HPDE6-E6E7 (cell line): ENCODE measurements at regions not wholly inside any gene's neighbourhood (a gene's known extent, or its start where the extent isn't known, plus 50 kb on each side); places are given as distances from the start of the nearest gene placed in this dataset.

Experiments used
- DNase-seq: peaks from one replicate; pipeline ENCODE4 v3.0.0; 2011; ENCODE audit warnings: missing footprints; ENCODE audit errors: extremely low spot score

DNA sequence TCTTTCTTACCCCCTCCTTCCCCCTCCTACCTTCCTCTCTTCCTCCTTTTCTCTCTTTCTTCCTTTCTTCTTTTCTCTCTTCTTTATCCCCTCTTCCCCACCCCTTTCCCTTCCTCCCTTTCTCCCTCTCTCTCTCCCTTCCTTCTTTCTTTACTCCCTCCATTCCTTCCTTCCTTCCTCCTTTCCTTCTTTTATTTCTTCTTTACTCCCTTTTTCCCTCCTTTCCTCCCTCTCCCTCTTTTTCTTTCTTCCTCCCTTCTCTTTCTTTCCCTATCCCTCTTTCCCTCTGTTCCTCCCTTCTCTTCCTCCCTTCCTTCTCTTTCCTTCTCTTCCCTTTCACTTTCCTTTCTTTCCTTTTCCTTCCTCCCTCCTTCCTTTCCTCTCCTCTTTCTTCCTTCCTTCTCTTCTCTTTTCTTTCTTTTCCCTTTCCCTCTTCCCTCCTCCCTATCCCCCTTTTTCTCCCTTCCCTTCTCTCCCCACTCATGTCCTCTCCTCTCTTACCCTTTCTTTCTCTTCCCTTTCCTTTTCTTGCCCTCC lies 302.3 kb upstream of the TBX3 start:
- no peak for DNase-seq

GRCh38 chr12:114984634-114985061 lies 300.7 kb upstream of the TBX3 start:
- no peak for DNase-seq

GRCh38 chr12:114982760-114983159 lies 298.8 kb upstream of the TBX3 start:
- no peak for DNase-seq

DNA sequence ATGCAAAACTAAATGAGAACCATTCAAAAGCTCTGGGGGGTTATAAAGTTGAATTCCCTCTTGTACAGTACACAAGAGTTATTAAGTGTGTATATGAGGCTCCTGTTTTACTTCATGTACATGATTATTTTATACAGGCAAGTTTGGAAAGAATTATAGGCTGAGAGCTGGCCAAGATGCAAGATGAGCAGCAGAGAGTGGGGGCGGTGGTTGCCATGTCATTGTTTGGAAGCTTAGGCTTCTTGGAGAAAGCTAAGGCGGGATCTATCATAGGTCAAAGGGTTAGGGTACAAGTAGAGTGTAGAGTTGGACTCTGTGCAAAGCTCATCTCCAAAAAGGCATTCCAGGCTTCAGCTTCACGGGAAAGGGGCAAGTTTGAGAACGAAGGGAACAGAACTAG lies 297.1 kb upstream of the TBX3 start:
- no peak for DNase-seq

GRCh38 chr12:114976959-114977358 lies 293.0 kb upstream of the TBX3 start:
- no peak for DNase-seq

- DNase-seq, result no peak
Measured at GRCh38 chr12:114976372-114976771, 292.4 kb upstream of the TBX3 start.

DNA sequence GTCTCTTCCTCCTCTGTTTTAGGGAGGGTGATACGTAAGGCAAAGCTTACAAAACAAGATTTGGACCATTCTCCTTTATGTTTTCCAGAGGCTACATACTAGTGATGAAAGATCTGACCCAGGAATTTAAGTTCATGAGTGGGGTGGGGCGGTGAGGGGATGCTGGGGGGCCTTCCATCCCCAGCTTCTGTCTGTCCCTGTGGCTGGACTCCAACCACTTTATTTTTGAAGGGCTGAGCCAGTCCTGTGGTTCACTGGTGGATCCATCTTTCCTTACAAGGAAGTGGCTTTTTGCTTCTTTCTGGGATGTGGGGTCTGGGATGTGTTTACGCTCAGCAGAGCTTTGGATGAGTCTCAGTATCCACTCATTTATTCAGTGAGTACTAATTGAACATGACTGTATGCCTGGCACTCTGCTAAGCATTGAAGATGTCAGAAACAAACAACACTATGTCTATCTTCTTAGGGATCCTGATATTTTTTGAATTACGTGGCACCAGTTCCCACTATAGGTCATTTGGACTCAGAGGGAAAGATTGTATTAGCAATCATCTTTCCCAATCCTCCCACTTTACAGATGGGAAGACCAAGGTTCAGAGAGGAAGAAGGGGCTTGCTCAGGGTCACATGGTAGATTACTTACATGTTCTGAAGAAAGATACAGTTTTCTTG lies 291.8 kb upstream of the TBX3 start:
- no peak for DNase-seq

DNA sequence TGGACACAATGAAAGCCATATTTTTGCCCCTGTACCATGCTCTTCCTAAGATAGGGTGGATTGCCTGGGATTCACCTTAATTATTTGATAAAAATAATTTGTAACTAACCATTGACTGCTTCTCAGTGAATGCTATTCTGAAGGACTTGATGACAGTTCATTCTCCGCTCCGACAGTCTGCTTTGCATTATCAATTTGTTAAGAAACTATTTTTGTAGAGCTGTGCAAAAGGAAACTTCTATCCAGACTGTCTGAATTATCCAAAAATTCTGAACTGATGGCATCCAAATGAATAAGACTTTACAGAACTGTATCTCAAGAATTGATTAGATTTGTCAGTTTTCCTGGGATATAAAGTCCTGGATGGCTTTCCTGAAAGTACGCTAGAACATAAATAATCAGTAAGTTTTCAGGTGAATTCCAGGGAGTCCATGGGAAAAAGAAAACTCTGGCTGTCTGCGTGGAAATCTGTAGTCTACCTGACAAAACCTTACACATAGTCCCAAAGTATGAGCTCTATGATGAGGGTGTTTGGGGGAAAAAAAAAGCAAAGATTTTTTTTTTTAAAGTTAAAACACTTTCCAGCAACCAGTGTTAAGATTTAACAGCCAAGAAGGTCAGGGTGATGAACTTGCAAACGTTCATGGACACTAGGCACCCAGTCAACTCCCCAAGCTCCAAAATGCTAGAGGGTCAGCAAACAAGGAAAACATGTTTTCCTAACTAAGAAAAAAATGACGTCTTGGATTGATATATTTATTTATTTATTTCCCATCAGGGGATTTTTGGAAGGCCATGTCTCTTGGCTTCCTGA lies 291.1 kb upstream of the TBX3 start:
- DNase-seq, result no peak

DNA sequence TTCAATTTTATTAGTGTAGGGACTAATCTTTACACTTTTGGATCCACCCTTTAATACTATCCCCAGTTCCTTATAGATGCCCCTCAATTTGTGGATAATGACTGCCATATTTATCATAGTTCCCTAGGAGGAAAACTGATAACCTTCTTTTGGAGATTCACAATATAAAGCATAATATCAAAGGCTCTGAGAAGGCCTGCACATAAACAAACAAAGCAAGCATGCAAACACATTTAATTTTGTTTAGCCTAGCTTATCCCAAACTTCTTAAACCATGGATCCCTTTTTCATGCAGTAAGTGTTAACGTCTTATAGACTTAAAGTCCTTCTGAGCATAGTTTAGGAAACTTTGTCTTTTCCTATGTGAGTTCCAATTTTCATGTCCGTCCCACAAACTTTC lies 290.4 kb upstream of the TBX3 start:
- DNase-seq, result no peak

GRCh38 chr12:114968727-114969126 lies 284.8 kb upstream of the TBX3 start:
- no peak for DNase-seq

GRCh38 chr12:114967151-114967550 lies 283.2 kb upstream of the TBX3 start:
- no peak for DNase-seq

DNA sequence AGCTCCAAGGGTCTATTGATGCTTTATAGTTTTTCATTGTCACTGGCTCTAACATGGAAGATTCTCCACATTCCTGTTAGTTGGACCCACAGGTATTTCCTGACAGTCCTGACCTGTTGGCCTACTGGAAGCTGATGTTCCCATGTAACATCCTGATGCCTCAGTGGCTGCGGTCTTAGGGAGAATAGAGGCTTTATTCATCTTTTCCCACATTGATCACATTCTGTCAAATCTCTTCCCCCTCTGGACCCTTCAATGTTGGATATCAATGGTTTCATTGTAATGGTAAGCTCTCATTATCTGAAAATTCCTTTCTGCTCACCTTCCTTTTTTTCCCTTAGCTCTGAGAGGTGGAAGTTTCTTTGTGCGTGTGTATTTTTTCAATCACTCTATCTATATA lies 280.9 kb upstream of the TBX3 start:
- DNase-seq, result no peak

GRCh38 chr12:114963846-114964245 lies 279.9 kb upstream of the TBX3 start:
- DNase-seq, result no peak

GRCh38 chr12:114961491-114961890 lies 277.5 kb upstream of the TBX3 start:
- DNase-seq, result no peak

DNA sequence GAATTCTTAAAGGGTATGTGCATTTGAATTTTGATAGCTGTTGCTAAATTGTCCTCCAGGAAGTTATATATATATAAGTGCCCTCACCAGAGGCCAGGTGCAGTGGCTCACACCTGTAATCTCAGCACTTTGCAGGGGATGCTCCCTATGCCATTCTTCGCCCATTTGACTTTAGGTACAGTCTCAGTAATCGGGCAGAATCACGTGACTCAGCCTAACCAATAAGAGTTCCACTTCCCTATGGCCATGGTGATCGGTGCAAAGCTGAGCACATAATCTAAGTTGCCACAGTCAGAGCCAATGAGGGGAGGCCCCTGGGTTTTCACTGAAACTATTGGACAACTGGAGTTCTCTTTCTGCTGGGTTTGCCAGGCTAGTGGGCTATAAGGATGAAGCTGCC lies 274.6 kb upstream of the TBX3 start:
- no peak for DNase-seq

DNA sequence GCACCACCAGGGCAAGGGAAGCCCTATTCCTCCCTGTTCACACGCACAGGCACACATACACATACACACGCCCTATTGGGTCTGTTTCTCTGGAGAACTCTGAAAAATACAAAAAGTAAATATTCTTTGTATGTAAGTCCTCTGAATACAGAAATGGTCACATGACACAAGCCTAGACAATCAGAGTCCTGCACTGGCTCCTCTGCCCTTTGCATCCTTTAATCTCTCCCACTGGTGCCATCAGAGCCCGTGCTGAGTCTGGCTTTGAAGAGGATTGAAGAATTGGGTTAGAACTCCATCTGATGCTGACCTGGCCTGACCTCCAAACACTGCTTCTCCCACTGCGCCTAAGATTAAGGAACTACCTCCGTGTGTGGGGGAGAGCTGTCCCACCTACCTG lies 273.2 kb upstream of the TBX3 start:
- DNase-seq, result no peak

GRCh38 chr12:114955414-114956014 lies 271.5 kb upstream of the TBX3 start:
- no peak for DNase-seq

DNA sequence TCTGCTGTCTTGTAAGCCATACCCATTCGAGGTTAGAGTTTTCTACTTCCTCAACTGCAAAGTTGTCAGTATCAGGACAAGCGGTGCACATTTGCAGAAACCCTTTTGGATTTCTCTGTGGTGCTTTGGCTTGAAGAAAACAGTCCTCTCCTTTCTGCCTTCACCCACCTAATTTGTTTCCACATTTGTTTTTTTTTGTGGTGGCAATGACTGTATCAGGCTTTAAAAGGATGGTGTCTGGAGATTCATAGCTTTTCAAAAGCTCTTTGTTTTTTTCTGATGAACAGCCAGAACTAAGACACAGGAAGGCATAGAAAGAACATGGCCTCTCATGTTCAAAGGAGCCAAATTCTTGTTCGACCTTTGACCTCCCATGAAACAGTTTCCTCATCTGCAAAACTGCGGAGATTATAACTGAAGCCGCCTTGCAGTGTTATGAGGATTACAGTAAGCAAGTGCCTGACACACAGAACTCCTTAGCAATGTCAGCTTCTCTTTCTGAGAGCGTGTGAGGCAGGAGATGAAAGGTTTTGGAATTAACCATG lies 270.6 kb upstream of the TBX3 start:
- DNase-seq, result no peak

DNA sequence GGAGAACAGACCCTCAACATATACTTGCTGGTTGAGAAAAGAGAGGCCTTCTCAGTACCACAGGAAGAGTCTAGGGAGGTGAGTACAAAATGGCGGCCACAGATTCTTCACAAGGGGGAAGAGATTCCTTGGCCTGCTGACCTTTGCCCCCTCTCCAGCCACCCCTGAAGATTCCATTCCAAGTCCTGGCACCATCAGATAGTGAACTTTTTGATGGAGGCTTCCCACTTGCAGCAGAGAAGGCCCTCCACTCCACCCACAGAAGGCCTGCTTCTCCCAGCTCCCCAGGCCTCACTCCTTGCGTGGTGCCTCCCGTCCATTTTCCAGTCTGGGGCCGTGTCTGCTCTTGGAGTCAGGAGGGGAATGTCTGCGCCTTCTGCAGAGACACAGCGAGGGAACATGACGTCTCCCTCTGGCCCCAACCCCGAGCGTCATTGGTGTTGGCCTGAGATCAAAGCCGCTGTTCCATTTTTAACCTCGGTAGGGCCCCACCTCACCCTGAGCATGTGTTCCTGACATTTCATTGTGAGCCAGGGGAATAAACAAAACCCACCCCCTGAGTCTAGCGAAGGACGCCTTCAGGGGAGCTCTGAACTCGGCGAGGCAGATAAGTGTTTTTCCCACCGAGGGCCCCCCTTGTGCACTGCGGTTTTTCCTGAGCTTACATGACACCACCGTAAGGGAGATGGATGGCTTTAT lies 268.7 kb upstream of the TBX3 start:
- no peak for DNase-seq

GRCh38 chr12:114949058-114949820 lies 265.3 kb upstream of the TBX3 start:
- no peak for DNase-seq

DNA sequence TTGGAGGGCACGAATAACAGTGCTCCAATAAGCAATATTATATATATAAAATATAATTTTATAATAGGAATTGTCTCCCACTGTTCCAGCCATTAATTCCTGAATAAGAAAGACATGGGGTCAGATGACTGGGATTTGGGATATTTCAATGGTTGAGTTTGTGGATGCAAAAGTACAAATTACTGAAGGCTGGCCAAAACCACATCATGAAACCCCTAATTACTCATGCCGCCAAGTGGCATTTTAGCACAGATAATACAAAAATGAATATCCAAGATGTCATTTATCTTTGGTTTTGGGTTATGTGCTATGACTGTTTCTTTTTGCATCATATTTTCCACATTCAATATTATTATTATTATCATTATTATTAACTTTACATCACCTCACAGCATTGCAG lies 261.4 kb upstream of the TBX3 start:
- no peak for DNase-seq
